Vagina (tissue), 2 donors: ENCODE measurements at regions not wholly inside any gene's neighbourhood (a gene's known extent, or its start where the extent isn't known, plus 50 kb on each side); places are given as distances from the start of the nearest gene placed in this dataset.

Source experiments
- DNase-seq, 2 donors: peaks; one replicate each; pipeline ENCODE4 v3.0.0-alpha.2; 2017; ENCODE audit errors: extremely low spot score in 2 of 2
- H3K27ac ChIP-seq: fragments of 200-600 bp; sonication (generic); one replicate; pipeline ENCODE4 v1.5.1; 2019
- H3K27me3 ChIP-seq: fragments of 200-600 bp; sonication (generic); one replicate; pipeline ENCODE4 v1.5.1; 2019
- H3K36me3 ChIP-seq, 2 donors: fragments of 200-600 bp; sonication (generic); one replicate each; pipeline ENCODE4 v1.5.1; 2017 to 2019
- H3K4me1 ChIP-seq: fragments of 200-600 bp; sonication (generic); one replicate; pipeline ENCODE4 v1.5.1; 2019
- H3K4me3 ChIP-seq, 2 donors: fragments of 200-600 bp; sonication (generic); 1 replicate in 1 of 2; 2 replicates in 1 of 2; pipeline ENCODE4 v1.5.1; 2016 to 2019
- H3K9me3 ChIP-seq: fragments of 200-600 bp; sonication (generic); one replicate; pipeline ENCODE4 v1.5.1; 2019
- POLR2A ChIP-seq, 2 donors: fragments of 450-650 bp; IDR thresholded peaks; one replicate each; pipeline ENCODE4 v1.6.1; 2017; ENCODE audit warnings: antibody characterized with exemption in 2 of 2, mild to moderate bottlenecking in 2 of 2, moderate library complexity in 2 of 2
- POLR2AphosphoS5 ChIP-seq, 2 donors: sonication (generic); formaldehyde crosslinking; IDR thresholded peaks; one replicate each; pipeline ENCODE4 v1.9.0; 2017; ENCODE audit warnings: antibody characterized with exemption in 2 of 2, mild to moderate bottlenecking in 2 of 2, low read depth in 1 of 2; ENCODE audit not compliant: insufficient read depth in 1 of 2
- intact Hi-C: fragments of 100-400 bp; cut with DNase I; formaldehyde crosslinking; loops from one replicate; pipeline ENCODE4 v1.15.1; 2023
- TF ChIP-seq, protein P1 (sequence below), 3 experiments: fragments of 450-650 bp in 2 of 3; fragments of 200-600 bp in 1 of 3; sonication (generic) in 1 of 3; IDR thresholded peaks; one replicate each; pipeline ENCODE4 v1.5.1; 2017 to 2019; ENCODE audit warnings: antibody characterized with exemption in 3 of 3, mild to moderate bottlenecking in 2 of 3, moderate library complexity in 2 of 3

DNA sequence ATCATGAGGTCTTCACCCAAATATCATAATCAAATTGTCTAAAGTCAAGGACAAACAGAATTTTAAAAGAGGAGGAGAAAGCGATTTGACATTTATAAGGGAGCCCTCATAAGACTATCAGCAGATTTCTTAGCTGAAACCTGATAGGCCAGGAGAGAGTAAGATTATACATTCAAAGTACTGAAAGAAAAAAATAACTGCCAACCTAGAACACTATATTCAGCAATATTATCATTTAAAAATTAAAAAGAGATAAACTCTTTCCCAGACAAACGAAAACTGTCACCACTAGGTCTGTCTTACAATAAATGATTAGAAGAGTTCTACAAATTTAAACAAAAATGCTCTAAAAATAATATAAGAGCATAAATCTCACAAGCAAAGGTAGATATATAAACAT, 154.1 kb upstream of the TMEM106B start:
- Histone ChIP-seq H3K9me3 (no peaks in the 10 kb centered on the region), H3K36me3 (no peaks in the 10 kb centered on the region), H3K4me1 (no peaks in the 10 kb centered on the region), H3K27me3 (no peaks in the 10 kb centered on the region), H3K27ac (no peak overlapping the region), H3K4me3 (no peak overlapping the region)
- intact Hi-C loops = no loop called here
- DNase-seq = no peak
- TF ChIP-seq, protein P1, sequence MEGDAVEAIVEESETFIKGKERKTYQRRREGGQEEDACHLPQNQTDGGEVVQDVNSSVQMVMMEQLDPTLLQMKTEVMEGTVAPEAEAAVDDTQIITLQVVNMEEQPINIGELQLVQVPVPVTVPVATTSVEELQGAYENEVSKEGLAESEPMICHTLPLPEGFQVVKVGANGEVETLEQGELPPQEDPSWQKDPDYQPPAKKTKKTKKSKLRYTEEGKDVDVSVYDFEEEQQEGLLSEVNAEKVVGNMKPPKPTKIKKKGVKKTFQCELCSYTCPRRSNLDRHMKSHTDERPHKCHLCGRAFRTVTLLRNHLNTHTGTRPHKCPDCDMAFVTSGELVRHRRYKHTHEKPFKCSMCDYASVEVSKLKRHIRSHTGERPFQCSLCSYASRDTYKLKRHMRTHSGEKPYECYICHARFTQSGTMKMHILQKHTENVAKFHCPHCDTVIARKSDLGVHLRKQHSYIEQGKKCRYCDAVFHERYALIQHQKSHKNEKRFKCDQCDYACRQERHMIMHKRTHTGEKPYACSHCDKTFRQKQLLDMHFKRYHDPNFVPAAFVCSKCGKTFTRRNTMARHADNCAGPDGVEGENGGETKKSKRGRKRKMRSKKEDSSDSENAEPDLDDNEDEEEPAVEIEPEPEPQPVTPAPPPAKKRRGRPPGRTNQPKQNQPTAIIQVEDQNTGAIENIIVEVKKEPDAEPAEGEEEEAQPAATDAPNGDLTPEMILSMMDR (IDR thresholded peaks at IDR 0.05) = no peak
- no peak for TF ChIP-seq POLR2A (IDR thresholded peaks at IDR 0.05)
- TF ChIP-seq POLR2AphosphoS5 (IDR thresholded peaks at IDR 0.05; ENCODE audit: insufficient read depth in 1 of 2, low read depth in 1 of 2) = no peak

DNA sequence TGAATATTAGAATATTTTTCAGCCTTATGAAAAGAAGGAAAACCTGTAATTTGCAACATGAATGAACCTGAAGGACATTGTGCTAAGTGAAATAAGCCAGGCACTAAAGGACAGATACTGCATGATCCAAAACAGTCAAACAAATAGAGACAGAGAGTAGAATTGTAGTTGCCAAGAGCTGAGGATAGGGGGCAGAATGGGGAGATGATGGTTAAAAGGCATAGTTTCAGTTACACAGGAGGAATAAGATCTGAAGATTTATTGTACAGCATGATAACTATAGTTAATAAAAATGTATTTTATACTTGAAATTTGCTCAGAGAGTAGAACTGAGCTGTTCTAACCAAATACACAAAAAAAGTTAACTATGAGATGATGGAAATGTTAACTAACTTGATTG, 149.0 kb upstream of the TMEM106B start:
- Histone ChIP-seq H3K36me3 (no peaks in the 10 kb centered on the region), H3K27me3 (no peaks in the 10 kb centered on the region), H3K4me3 (no peak overlapping the region), H3K4me1 (no peaks in the 10 kb centered on the region), H3K9me3 (no peaks in the 10 kb centered on the region), H3K27ac (no peak overlapping the region)
- no peak for DNase-seq
- intact Hi-C loops = no loop called here
- TF ChIP-seq, protein P1 (IDR thresholded peaks at IDR 0.05) = no peak
- TF ChIP-seq POLR2AphosphoS5 (IDR thresholded peaks at IDR 0.05; ENCODE audit: insufficient read depth in 1 of 2, low read depth in 1 of 2) (no peak), POLR2A (IDR thresholded peaks at IDR 0.05) (no peak)

DNA sequence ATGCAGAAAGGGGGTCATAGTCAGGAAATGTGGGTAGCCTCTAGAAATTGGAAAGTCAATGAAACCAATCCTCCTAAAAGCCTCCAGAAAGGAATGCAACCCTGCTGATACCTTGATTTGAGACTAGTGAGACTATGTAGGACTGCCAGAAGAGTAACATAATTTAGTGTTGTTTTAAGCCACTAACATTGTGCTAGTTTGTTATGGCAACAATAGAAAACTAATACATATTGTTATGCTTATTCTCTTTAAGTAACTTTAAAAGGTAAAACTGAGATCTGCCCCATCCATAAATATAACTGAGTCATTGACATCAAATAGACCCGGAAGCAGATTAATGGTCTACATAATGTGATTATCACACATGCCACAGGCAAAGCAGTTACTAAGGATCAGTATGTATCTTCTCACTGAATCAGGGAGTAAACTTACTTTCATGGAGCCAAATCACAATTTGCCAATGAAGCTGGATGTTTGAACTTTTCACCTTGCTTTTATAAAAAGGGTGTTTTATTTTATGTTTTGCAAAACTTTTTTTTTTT, 146.4 kb upstream of the TMEM106B start:
- Histone ChIP-seq H3K9me3 (no peaks in the 10 kb centered on the region), H3K27me3 (no peaks in the 10 kb centered on the region), H3K4me1 (no peaks in the 10 kb centered on the region), H3K36me3 (no peaks in the 10 kb centered on the region), H3K4me3 (no peak overlapping the region), H3K27ac (no peak overlapping the region)
- DNase-seq = no peak
- intact Hi-C loops = no loop called here
- TF ChIP-seq POLR2A (IDR thresholded peaks at IDR 0.05) (no peak), POLR2AphosphoS5 (IDR thresholded peaks at IDR 0.05; ENCODE audit: insufficient read depth in 1 of 2, low read depth in 1 of 2) (no peak)
- TF ChIP-seq, protein P1 (IDR thresholded peaks at IDR 0.05) = no peak

DNA sequence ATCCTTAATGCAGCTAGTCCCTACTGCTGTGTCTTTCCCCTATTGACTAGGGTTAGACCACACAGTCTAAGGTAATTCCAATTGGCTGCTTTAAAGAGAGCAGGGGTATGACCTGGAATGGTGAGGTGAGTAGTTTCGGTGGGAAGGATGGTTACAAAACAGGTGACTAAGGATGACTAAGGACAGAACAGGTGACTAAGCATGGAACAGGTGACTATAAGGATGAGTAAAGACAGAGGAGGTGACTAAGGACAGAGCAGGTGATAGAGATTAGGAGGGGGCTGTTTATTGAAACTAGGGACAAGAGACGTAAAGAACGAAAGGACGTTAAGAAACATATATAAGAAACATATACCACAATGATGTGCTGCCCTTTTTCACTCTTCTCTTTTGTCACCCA, 145.1 kb upstream of the TMEM106B start:
- H3K9me3 ChIP-seq = no peaks in the 10 kb centered on the region
- H3K36me3 ChIP-seq = no peaks in the 10 kb centered on the region
- DNase-seq = no peak
- intact Hi-C loops = no loop called here
- no peak overlapping the region for H3K4me3 ChIP-seq
- no peak overlapping the region for H3K27ac ChIP-seq
- H3K4me1 ChIP-seq = no peaks in the 10 kb centered on the region
- H3K27me3 ChIP-seq = no peaks in the 10 kb centered on the region
- TF ChIP-seq POLR2A (IDR thresholded peaks at IDR 0.05) (no peak), POLR2AphosphoS5 (IDR thresholded peaks at IDR 0.05; ENCODE audit: insufficient read depth in 1 of 2, low read depth in 1 of 2) (no peak)
- TF ChIP-seq, protein P1 (IDR thresholded peaks at IDR 0.05) = no peak

DNA sequence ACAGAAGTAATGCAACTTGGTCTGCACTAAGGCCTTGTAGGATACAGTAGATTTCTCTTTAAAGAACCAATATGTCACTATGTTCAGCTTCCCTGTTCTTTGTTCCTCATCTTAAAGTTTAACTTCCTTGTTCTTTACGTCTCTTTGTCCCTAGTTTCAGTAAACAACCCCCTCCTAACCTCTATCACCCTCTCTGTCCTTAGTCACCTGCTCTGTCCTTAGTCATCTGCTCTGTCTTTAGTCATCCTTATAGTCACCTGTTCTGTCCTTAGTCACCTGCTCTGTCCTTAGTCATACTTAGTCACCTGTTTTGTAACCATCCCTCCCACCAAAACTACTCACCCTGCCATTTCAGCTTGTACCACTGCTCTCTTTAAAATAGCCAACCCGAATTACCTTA, 144.6 kb upstream of the TMEM106B start:
- no peaks in the 10 kb centered on the region for H3K27me3 ChIP-seq
- H3K4me1 ChIP-seq = no peaks in the 10 kb centered on the region
- H3K27ac ChIP-seq = no peak overlapping the region
- no peaks in the 10 kb centered on the region for H3K9me3 ChIP-seq
- TF ChIP-seq, protein P1 (IDR thresholded peaks at IDR 0.05) = no peak
- TF ChIP-seq POLR2A (IDR thresholded peaks at IDR 0.05) = no peak
- peak in 1 of 2 donors; percentile 22 for TF ChIP-seq POLR2AphosphoS5 (IDR thresholded peaks at IDR 0.05; ENCODE audit: insufficient read depth in 1 of 2, low read depth in 1 of 2)
- no peaks in the 10 kb centered on the region for H3K36me3 ChIP-seq
- intact Hi-C loops = no loop called here
- no peak overlapping the region for H3K4me3 ChIP-seq
- no peak for DNase-seq
